ENCODE measurements at regions not wholly inside any gene's neighbourhood (a gene's known extent, or its start where the extent isn't known, plus 50 kb on each side); places are given as distances from the start of the nearest gene placed in this dataset.

DNA sequence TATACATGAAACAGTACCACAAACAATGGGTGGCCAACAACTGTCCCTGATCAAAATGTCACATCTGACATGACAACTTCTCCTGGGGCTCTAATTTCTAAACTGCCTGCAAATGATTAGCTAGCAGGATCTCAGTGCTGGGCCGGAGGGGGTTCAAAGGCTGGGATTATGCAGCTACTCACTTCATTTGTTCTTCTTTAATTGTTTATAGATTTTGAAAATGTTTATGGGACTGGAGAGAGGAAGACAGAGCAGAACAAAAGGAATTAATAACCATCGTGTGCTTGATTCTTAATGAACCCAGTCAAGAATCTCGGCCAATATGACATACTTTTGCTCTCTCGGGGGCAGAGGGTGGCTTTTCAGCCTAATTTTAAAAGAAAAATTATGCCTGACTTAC lies 313.6 kb downstream of the NSG2 start:
- TF ChIP-seq POLR2A (IDR thresholded peaks at IDR 0.05), result no peak
- TF ChIP-seq, protein P1, sequence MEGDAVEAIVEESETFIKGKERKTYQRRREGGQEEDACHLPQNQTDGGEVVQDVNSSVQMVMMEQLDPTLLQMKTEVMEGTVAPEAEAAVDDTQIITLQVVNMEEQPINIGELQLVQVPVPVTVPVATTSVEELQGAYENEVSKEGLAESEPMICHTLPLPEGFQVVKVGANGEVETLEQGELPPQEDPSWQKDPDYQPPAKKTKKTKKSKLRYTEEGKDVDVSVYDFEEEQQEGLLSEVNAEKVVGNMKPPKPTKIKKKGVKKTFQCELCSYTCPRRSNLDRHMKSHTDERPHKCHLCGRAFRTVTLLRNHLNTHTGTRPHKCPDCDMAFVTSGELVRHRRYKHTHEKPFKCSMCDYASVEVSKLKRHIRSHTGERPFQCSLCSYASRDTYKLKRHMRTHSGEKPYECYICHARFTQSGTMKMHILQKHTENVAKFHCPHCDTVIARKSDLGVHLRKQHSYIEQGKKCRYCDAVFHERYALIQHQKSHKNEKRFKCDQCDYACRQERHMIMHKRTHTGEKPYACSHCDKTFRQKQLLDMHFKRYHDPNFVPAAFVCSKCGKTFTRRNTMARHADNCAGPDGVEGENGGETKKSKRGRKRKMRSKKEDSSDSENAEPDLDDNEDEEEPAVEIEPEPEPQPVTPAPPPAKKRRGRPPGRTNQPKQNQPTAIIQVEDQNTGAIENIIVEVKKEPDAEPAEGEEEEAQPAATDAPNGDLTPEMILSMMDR (IDR thresholded peaks at IDR 0.05), result no peak
